GM18867 (cell line): ENCODE measurements at regions not wholly inside any gene's neighbourhood (a gene's known extent, or its start where the extent isn't known, plus 50 kb on each side); places are given as distances from the start of the nearest gene placed in this dataset.

Experiments used
- ATAC-seq: cut with Tn5 transposase; IDR thresholded peaks from one replicate; pipeline ENCODE4 v1.9.1; 2021; ENCODE audit warnings: mild to moderate bottlenecking, moderate library complexity; ENCODE audit not compliant: unreplicated experiment

GRCh38 chr3:148331081-148331846 lies 366.4 kb upstream of the AGTR1 start:
- ATAC-seq = no peak

DNA sequence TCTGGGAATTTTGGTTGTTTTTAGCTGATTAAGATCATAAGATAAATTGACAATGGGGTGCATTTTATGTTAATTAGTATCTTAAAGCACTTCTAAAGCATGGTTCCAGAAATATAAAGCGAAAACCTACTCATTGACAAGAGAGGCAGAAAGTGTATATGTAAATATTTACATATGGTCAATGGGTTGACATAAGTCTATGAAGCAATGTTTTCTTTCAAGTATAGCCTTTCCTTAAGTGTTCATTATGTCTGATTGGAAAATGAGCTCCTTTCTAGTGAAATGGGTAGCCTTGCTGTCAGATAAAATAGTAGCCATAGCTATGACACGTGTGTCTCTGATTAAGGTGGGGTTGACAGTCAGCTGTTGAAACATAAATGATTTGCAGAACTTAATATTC lies 365.2 kb upstream of the AGTR1 start:
- no peak for ATAC-seq

DNA sequence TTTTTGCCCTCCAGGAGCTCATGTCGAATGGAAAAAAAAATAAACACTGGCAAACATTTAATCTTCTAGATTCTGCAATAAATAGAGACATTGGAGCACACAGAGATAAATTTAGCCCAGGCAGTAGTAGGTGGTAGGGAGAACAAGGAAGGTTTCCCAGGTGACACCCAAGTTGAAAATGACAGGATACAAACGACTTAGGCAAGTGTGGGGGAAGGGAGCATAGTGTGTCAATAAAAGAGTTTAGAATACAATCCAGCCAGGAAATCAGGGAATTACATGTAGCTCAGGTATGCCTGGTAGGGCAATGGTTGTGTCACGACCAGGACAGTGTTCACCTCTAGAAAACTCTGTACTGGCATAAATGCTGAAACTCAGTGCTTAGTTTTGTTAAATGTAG lies 364.6 kb upstream of the AGTR1 start:
- no peak for ATAC-seq

DNA sequence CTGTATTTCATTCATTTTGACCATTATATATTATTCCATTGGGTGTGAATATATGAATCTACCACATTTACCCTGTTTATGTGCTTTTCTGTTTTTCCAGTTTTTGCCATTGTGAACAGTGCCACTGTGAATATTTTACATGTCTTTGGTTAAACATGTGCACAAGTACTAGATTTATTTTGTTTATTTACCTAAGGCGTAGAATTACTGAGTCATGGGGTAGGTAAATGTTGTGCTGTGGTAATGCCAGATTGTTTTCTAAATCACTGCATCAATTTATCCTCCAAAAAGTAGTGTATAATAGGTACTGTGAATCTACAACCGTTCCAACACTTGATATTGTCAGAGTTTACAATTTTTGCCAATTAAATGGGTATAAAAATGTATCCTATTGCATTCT lies 362.1 kb upstream of the AGTR1 start:
- no peak for ATAC-seq

- no peak for ATAC-seq
Measured at GRCh38 chr3:148343416-148343815, 354.3 kb upstream of the AGTR1 start.

DNA sequence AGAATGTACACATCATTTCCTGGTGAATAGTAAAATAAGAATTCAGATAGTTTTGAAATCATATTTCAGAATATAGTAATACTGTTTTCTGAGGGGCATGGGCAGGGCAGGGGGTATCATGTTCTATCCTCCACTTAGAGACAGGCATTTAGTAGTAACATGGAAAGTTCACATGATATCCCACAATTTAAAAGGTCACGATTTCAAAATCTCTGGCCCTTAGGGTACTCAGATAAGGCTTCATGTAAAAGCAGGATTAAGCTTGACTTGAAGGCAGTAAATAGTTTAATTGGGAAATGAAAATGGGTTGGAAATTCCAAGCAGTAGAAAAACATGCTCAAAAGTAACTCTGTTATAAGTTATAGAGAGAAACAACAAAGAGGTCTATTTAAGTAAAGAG lies 353.2 kb upstream of the AGTR1 start:
- no peak for ATAC-seq

DNA sequence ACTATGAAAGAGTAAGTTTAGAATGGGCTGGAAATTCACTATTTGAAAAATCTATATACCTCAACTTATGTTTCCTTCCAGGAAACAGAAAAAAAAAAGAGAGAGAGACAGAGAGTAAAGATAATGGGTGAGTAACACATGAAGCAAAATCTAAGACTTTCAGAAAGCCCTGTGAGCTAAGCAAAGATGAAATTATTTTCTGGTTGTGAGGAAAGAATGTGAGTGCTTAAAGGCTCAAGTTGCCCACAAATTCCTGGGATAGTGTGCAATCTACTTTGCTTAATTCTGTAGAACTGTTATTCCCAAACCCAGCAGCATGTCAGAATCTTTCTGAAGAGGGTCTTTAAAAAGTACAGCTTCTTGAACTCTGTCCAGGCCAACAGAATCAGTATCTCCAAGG lies 337.7 kb upstream of the AGTR1 start:
- no peak for ATAC-seq

GRCh38 chr3:148366743-148367410 lies 330.8 kb upstream of the AGTR1 start:
- no peak for ATAC-seq

DNA sequence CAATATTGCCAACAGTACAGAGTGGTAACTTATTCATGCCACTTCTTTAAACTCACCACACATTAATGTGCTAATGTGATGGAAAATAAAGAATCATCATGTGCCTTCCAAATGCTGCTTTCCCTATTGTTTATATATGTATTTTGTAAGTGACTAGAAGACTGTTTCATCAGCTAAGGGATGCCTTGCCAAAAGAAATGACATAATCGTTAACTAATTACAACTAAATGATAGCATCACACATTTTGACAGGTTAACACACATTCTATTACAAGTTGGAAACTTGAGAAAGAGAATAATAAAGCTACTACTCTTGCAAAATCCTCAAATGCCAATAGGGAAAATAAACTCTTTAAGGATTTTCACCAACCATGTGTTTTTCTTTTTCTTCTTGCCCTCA lies 329.9 kb upstream of the AGTR1 start:
- no peak for ATAC-seq

DNA sequence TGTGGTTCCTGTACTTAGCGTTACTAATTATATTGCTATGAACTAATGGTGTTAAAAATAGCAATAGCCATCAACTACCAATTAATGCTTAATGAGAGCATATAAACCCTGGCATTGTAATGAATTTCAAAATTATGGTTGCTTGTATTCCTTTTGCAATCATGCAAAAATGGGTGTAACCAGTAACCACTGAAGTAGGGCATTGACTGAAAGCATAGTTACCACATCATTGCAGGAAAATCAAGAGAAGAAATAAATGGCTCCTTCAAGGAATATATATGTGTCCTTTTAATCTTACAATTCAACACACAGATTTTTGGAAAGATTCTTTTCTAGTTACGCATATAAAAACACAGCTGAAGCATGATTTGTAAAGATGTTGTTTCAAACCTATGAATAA lies 328.3 kb upstream of the AGTR1 start:
- no peak for ATAC-seq

DNA sequence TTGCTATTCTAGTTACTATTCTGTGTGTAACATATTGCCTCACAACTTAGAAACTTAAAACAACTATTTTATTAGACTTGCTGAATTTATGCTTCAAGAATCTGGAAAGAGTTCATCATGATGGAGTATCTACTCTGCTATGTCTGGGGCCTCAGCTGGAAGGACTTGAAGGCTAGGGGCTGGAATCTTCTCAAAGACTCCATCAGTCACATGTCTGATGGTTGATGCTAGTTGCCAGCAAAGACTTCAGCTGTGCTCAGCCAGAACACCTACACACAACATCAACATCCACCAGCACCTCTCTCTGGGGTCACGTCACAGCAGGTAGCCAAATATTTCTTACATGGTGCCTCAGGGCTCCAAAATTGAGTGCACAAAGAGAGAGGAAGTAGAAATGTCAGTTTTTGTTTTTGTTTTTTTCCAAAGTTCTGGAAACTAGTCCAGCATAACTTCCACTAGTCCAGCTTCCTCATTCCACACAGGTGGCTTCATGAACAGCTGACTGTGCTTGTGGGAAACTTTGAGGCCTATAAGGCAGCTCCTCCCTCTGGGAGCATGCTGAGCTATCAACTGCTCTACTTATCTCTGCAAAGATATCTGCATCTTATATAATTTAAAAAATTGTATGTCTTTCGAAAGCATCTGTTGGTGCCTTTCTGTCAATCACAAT lies 325.4 kb upstream of the AGTR1 start:
- no peak for ATAC-seq

DNA sequence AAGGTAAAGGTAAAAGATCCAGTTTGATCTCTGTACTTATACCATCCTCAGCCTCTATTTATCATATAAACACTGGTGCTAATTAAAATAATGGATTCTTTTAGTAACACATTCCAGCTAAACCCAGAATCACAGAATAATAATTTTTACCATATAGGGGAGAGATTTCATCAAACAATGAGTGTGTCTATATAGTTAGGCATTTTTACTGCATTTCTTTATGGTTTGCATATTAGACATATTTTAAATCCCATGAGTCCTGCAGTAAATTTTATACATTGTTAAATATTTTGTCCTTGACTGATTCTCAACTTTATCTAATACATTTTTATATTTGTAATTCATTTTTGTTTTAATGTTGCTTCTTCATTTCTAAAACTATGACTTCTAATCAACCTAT lies 323.7 kb upstream of the AGTR1 start:
- ATAC-seq = no peak

DNA sequence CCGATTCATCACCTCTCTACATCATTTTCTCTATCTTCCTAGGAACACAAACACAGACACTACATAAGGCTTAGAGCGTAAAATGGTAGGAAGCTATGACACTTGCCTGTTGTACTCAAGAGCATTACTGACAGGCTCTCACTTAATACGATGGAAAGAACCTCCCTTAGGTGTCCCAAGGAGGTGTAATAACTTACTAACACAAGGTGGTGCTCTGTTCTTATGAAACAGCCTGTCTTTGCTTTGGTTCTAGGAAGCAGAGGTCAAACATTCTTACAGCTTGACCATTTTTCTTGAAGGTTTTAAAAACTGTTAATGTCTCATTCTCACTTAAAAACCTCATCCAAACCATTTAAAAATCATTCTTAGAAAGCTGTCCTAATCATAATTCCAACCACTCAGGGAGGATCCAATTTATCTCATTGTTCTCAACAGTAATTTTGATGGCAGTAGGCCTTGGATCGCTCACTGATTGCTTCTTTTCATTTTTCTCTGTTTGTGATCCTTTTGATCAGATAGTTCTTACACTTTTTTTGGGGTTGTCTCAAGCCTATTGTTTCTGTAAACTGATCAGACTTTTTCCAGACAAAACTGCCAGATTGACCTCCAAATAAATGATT lies 317.8 kb upstream of the AGTR1 start:
- peak; percentile 99 for ATAC-seq

DNA sequence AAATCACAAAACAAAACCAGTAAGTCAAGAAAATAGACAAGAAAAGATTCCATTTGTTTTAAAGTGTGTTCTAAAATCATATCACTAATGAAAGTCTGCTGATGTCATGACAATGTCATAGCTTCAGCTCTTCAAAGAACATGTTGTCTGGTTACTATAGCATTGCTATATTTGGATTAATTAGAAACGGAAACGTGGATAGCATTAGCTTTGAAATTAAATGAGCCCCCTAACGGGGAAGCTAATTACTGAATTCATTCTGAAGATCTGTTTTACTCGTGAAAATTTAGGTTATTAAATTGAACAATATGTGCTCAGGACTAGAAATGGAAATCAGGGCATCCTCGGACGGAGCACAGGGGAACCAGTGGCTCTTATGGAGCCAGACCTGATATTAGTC lies 316.7 kb upstream of the AGTR1 start:
- ATAC-seq = no peak

GRCh38 chr3:148389916-148390315 lies 307.8 kb upstream of the AGTR1 start:
- ATAC-seq = no peak

GRCh38 chr3:148395821-148396220 lies 301.9 kb upstream of the AGTR1 start:
- ATAC-seq = no peak

GRCh38 chr3:148400754-148401153 lies 296.9 kb upstream of the AGTR1 start:
- ATAC-seq = no peak

DNA sequence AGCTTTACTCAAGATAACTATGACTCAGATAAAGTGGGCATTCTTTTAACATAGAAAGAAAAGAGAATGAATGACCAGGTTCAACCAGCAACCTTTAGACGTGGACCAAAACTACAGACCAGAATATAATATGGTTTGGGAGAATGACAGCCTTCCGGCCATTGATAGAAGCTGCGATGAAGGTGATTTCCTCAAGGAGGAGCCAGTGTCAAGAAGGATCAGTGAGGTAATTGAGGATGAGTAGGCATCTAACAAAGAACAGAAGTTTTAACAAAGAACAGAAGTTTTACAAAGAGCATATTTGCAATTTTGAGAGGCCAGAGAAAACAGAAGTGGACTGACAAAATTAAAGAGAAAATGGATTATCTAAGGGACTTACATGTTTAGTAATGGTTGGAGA lies 289.0 kb upstream of the AGTR1 start:
- ATAC-seq = no peak

DNA sequence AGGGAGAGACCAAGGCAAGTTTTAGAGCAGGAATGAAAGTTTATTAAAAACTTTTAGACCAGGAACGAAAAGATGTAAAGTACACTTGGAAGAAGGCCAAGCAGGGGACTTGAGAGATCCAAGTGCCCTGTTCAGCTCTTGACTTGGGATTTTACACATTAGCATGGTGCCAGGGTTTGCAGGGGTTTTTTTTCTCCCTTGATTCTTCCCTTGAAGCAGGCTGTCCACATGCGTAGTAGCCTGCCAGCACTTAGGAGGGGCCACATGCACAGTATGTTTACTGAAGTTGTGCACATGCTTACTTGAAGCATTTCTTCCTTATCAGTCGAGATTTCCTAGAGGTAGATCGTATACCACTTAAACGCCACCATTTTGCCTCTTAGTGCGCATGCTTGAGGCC lies 277.5 kb upstream of the AGTR1 start:
- no peak for ATAC-seq

GRCh38 chr3:148428862-148429605 lies 268.7 kb upstream of the AGTR1 start:
- ATAC-seq = no peak

GRCh38 chr3:148433665-148434064 lies 264.0 kb upstream of the AGTR1 start:
- ATAC-seq = no peak
